GM12878 (cell line): ENCODE measurements at regions not wholly inside any gene's neighbourhood (a gene's known extent, or its start where the extent isn't known, plus 50 kb on each side); places are given as distances from the start of the nearest gene placed in this dataset.

Experiments
- ASH2L ChIP-seq: fragments of 300-600, 200-600 bp; sonication (generic); IDR thresholded peaks from 2 replicates; pipeline ENCODE4 v1.6.1; 2017; ENCODE audit warnings: low read depth, mild to moderate bottlenecking, borderline replicate concordance
- CREB1 ChIP-seq: IDR thresholded peaks from 2 replicates; pipeline ENCODE4 v1.6.1; 2012; ENCODE audit warnings: low read depth, mild to moderate bottlenecking, inconsistent platforms
- EP300 ChIP-seq, 2 experiments: fragments of 150-350 bp in 1 of 2; IDR thresholded peaks; 2 replicates each; pipeline ENCODE4 v1.6.1; 2011 to 2012; ENCODE audit warnings: low read depth in 2 of 2, low read length in 2 of 2, borderline replicate concordance in 1 of 2, improper control_type of control experiment in 1 of 2, inconsistent platforms in 1 of 2; ENCODE audit not compliant: control insufficient read depth in 1 of 2
- ETV6 ChIP-seq, 2 experiments: fragments of 450-650 bp in 1 of 2; IDR thresholded peaks in 1 of 2; conservative IDR thresholded peaks in 1 of 2; 2 replicates each; pipeline ENCODE4 v1.6.1; 2014; ENCODE audit warnings: antibody characterized with exemption in 1 of 2, borderline replicate concordance in 1 of 2, low read depth in 1 of 2, mild to moderate bottlenecking in 1 of 2, moderate library complexity in 1 of 2
- EZH2 ChIP-seq: IDR thresholded peaks from 2 replicates; pipeline ENCODE4 v1.6.1; 2012; ENCODE audit warnings: low read depth, mild to moderate bottlenecking, control low read depth, inconsistent platforms, low read length, borderline replicate concordance; ENCODE audit not compliant: control insufficient read depth
- FOS ChIP-seq: IDR thresholded peaks from 3 replicates; pipeline ENCODE4 v1.6.1; 2011; ENCODE audit warnings: borderline replicate concordance; ENCODE audit not compliant: insufficient read length; ENCODE audit errors: extremely low read depth
- MYC ChIP-seq: IDR thresholded peaks from 2 replicates; pipeline ENCODE4 v1.6.1; 2011; ENCODE audit warnings: mild to moderate bottlenecking, low read length, moderate library complexity, inconsistent platforms; ENCODE audit not compliant: insufficient read depth, insufficient replicate concordance, insufficient read length, severe bottlenecking
- POLR2A ChIP-seq: IDR thresholded peaks from 2 replicates; pipeline ENCODE4 v1.6.1; 2011; ENCODE audit warnings: low read depth, mild to moderate bottlenecking, low read length
- RCOR1 ChIP-seq: conservative IDR thresholded peaks from 2 replicates; pipeline ENCODE4 v1.6.1; 2012; ENCODE audit warnings: low read depth, low read length, improper control_type of control experiment
- SUZ12 ChIP-seq: fragments of 200-600 bp; sonication (generic); IDR thresholded peaks from one replicate; pipeline ENCODE4 v1.6.1; 2018; ENCODE audit warnings: antibody characterized with exemption, mild to moderate bottlenecking; ENCODE audit not compliant: unreplicated experiment
- YY1 ChIP-seq: IDR thresholded peaks from 2 replicates; pipeline ENCODE4 v1.6.1; 2011; ENCODE audit warnings: low read depth, mild to moderate bottlenecking, low read length
- TF ChIP-seq, protein P1 (sequence below), 3 experiments: IDR thresholded peaks in 2 of 3; conservative IDR thresholded peaks in 1 of 3; 2 replicates each; pipeline ENCODE4 v1.5.1; 2011; ENCODE audit warnings: low read depth in 3 of 3, low read length in 3 of 3, mild to moderate bottlenecking in 3 of 3, control low read depth in 2 of 3, moderate library complexity in 2 of 3, inconsistent platforms in 1 of 3, mixed read lengths in 1 of 3; ENCODE audit not compliant: control insufficient read depth in 2 of 3, insufficient read depth in 1 of 3; ENCODE audit errors: extremely low read depth in 1 of 3
- TF ChIP-seq, protein P2 (sequence below): IDR thresholded peaks from 2 replicates; pipeline ENCODE4 v1.6.1; 2011; ENCODE audit warnings: low read depth, mild to moderate bottlenecking, low read length, moderate library complexity, borderline replicate concordance; ENCODE audit errors: extremely low read depth
- TF ChIP-seq, protein P3 (sequence below): IDR thresholded peaks from 2 replicates; pipeline ENCODE4 v1.6.1; 2011; ENCODE audit warnings: borderline replicate concordance, low read depth, mild to moderate bottlenecking, moderate library complexity, mixed read lengths, low read length; ENCODE audit not compliant: insufficient read depth; ENCODE audit errors: extremely low read length

DNA sequence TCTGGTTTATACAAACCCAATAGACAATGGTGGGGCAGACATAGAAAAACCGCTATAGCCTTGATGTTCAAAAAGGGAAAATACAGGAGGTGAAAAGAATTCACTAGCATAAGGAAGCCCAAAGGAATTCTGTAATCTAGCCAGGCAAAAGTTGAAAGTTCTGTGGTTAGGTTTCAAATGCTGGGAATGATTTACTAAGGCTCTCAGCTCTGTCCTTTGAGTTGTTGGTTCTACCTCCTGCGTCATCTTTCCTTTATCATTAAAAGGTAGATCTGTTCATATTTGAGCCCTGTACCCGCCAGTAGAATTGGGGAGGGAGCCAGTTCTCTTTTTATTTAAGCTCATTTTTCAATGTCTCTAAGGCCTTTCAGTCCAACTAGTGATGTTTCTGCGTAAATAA, 866.5 kb downstream of the IGSF11 start:
- TF ChIP-seq, protein P1, sequence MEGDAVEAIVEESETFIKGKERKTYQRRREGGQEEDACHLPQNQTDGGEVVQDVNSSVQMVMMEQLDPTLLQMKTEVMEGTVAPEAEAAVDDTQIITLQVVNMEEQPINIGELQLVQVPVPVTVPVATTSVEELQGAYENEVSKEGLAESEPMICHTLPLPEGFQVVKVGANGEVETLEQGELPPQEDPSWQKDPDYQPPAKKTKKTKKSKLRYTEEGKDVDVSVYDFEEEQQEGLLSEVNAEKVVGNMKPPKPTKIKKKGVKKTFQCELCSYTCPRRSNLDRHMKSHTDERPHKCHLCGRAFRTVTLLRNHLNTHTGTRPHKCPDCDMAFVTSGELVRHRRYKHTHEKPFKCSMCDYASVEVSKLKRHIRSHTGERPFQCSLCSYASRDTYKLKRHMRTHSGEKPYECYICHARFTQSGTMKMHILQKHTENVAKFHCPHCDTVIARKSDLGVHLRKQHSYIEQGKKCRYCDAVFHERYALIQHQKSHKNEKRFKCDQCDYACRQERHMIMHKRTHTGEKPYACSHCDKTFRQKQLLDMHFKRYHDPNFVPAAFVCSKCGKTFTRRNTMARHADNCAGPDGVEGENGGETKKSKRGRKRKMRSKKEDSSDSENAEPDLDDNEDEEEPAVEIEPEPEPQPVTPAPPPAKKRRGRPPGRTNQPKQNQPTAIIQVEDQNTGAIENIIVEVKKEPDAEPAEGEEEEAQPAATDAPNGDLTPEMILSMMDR (IDR thresholded peaks at IDR 0.05 in 2 of 3, conservative IDR thresholded peaks at IDR 0.05 in 1 of 3; ENCODE audit: control insufficient read depth in 2 of 3, extremely low read depth in 1 of 3, insufficient read depth in 1 of 3, low read depth in 3 of 3, low read length in 3 of 3): no peak
- TF ChIP-seq, protein P2, sequence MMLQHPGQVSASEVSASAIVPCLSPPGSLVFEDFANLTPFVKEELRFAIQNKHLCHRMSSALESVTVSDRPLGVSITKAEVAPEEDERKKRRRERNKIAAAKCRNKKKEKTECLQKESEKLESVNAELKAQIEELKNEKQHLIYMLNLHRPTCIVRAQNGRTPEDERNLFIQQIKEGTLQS: no peak
- TF ChIP-seq POLR2A (no peak), SUZ12 (no peak), MYC (no peak), RCOR1 (no peak), EZH2 (no peak), EP300 (IDR thresholded peaks at IDR 0.05; ENCODE audit: borderline replicate concordance in 1 of 2, control insufficient read depth in 1 of 2, low read depth in 2 of 2, low read length in 2 of 2) (no peak), ASH2L (no peak), CREB1 (no peak), FOS (no peak), YY1 (no peak), ETV6 (conservative IDR thresholded peaks at IDR 0.05 in 1 of 2, IDR thresholded peaks at IDR 0.05 in 1 of 2; ENCODE audit: borderline replicate concordance in 1 of 2, low read depth in 1 of 2) (no peak)
- TF ChIP-seq, protein P3, sequence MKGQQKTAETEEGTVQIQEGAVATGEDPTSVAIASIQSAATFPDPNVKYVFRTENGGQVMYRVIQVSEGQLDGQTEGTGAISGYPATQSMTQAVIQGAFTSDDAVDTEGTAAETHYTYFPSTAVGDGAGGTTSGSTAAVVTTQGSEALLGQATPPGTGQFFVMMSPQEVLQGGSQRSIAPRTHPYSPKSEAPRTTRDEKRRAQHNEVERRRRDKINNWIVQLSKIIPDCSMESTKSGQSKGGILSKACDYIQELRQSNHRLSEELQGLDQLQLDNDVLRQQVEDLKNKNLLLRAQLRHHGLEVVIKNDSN: no peak
